HG02588 (cell line): ENCODE measurements at regions not wholly inside any gene's neighbourhood (a gene's known extent, or its start where the extent isn't known, plus 50 kb on each side); places are given as distances from the start of the nearest gene placed in this dataset.
"Not testable (repeated sequence)": the region's sequence is repeated elsewhere in the genome, so short reads cannot be mapped to it uniquely, and the experiment has no call there.

ENCODE experiments used
- ATAC-seq: cut with Tn5 transposase; IDR thresholded peaks from one replicate; pipeline ENCODE4 v1.9.1; 2021; ENCODE audit warnings: mild to moderate bottlenecking, moderate library complexity; ENCODE audit not compliant: unreplicated experiment

- ATAC-seq = no peak
Measured at GRCh38 chr14:58977366-58977765, 211.1 kb upstream of the DAAM1 start.

- no peak for ATAC-seq
Measured at GRCh38 chr14:58978343-58978742, 210.1 kb upstream of the DAAM1 start.

DNA sequence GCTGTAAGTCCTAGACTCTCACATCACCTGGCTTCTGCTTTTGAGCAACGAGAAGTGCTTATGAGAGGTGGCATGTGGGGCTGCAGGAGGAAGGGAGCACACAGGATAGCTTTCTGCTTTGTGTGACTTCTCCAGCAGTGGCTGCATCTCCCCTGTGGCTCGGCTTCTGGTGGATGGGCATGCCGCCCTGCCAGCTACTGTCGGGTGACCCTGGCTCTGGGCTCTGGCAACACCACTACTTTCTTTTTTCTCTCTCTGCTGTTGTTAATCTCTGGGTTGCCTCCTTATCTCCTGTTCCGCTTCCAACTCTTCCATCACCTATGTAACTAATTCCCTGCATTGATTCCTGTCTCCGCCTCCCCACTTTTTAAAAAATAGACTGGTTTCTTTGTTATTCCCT is 209.1 kb upstream of the DAAM1 start:
- ATAC-seq = no peak

DNA sequence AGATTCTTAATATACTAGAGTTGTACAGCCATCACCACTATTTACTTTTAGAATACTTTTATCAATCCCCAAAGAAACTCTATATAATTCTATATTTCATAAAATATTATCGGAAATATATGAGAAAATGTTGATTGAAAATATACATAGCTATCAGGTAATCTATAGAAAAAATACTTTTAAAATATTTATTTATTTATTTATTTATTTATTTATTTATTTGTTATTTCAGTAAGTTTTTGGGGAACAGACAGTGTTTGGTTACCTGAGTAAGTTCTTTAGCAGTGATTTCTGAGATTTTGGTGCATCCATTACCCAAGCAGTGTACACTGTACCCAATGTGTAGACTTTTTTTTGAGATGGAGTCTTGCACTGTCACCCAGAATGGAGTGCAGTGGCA is 206.6 kb upstream of the DAAM1 start:
- no peak for ATAC-seq

- no peak for ATAC-seq
Measured at GRCh38 chr14:58985786-58986185, 202.7 kb upstream of the DAAM1 start.

DNA sequence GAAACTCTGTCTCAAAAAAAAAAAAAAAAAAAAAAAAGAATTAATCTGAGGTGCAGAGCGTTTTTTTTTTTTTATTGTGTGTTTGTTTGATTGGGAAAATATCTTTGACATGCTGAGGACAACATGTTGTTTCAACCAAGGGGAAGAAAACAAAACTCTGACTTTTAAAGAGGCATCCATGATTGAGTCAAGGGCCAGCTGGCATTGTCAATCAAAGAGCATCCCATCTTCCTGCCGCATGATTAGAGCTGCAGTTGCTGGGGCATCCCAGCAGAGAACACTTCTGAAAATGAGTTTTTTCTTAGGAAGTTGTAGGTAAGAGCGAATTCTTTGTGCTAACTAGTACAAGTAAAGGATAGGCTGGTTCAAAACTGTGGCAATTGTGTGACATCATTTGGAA is 200.9 kb upstream of the DAAM1 start:
- ATAC-seq = no peak

- ATAC-seq = no peak
Measured at GRCh38 chr14:58992935-58993334, 195.5 kb upstream of the DAAM1 start.

GRCh38 chr14:58994130-58994529 is 194.3 kb upstream of the DAAM1 start:
- ATAC-seq = no peak

- ATAC-seq = no peak
Measured at GRCh38 chr14:59004012-59004411, 184.5 kb upstream of the DAAM1 start.

DNA sequence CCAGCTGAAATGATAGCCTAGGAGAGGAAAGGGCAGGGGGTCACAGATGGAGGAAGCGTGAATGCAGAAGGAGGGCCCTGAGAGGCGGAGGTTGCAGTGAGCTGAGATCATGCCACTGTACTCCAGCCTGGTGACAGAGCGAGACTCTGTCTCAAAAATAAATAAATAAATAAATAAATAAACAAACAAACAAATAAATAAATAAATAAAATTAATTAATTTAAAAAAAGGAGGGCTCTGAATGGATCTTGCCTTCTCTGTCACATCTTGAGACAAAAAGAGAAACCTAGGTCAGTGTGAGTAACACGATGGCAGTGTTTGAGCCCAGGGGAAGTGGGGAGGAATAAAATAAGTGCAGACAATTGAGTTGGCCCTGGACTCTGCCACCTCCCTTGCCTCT is 182.3 kb upstream of the DAAM1 start:
- not testable (repeated sequence) for ATAC-seq

GRCh38 chr14:59009967-59010366 is 178.5 kb upstream of the DAAM1 start:
- no peak for ATAC-seq

DNA sequence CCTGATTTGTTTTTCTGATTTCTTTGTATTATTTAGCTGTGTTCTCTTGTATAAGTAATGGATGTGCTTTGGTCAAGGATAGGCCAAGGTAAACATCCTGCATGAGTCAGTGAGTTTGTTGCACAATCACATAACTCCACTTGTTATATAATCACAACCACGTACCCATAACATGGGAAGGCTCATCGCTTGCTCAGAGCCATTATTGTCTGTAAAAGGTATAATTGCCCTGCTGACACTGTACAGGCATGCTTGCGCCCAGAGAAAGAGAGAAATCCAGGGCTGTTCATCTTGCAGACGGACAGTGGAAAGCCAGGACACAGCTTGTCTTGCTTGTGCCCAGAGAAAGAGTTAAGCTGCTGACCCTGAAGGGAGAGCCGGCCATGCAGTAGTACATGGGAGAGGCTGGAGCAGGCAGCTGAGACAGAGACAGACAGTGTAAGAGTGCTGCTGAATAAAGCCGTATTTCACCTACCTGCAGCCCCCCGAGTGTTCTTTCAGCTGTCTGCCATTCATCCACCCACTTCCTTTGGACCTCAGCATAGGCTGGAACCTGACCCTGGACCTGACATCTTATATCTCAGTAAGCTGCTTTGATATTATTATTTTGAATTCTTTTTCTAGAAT is 174.7 kb upstream of the DAAM1 start:
- ATAC-seq = no peak

- no peak for ATAC-seq
Measured at GRCh38 chr14:59015482-59015881, 173.0 kb upstream of the DAAM1 start.

- ATAC-seq = no peak
Measured at GRCh38 chr14:59017285-59017965, 171.0 kb upstream of the DAAM1 start.

DNA sequence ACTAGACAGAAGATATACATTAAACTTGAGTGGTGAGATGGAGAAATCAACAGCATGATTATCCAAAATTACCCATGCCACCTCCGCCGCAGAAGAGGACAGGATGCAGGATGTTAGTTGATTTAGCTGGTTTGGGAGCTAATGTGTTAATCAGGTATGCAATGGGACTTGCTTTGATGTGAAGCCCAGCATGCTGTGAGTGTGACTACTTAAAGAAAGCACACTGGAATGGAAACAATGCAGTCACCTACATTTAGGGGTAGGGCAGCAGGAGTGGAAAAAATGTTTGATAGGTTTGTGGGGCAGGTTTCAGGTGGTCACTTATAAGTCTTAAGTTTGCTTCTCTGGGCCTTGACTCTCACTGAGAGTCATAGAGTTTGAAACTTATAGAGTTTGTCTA is 170.0 kb upstream of the DAAM1 start:
- ATAC-seq = no peak

DNA sequence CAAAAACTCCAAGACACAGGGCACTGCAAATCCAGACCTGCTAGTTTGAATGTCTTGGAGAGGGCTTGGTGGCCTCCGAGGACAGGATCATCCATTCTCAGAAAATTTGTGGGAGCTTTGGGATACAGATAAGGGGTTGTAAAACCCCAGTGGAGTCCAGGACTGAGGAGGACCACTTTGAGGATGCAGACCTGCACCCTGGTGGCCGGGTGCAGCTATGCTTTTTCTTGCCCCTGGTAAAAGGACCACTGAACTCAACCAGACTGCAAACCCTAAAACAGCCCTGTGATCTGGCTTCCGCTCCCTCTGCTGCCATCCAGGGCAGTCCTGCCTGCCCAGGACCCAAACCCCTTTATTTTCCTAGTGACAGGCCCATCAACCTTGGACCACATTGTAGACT is 169.5 kb upstream of the DAAM1 start:
- no peak for ATAC-seq

DNA sequence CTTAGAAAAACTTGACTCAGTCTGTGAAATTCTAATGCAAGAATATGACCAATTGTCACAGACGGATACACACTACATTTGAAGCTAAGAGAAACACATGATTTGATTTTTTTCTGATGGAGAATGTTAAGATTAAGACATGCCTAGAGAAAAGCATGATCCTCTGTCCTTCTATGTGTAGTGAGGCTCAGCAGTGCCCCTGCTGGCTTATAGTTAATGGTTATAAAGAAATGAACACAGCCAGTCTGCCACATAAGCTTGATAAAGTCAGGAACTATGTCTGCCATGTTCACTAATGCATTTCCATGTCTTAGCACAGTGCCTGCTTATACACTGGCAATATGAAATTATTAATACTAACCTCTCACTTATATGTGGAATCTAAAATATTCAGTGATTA is 168.1 kb upstream of the DAAM1 start:
- no peak for ATAC-seq

- no peak for ATAC-seq
Measured at GRCh38 chr14:59022144-59022543, 166.3 kb upstream of the DAAM1 start.

DNA sequence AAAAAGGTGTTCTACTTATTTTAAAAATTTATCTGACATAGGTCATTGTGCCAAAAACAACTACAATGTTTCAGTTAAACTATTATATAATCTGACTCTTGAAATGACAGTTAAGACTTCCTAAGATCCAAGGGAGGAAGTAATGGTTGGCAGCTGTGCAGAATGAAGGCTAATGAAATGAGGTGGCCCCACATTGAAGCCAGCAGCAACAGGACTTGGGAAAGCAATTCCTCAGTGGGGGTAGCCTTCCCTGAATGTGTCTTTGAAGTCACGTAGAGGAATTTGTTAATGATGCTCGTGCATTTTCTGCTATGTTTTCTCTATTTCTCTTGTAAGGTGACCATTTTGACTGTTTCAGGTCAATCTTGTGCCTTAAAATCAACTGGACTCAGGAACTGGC is 162.4 kb upstream of the DAAM1 start:
- ATAC-seq = no peak

DNA sequence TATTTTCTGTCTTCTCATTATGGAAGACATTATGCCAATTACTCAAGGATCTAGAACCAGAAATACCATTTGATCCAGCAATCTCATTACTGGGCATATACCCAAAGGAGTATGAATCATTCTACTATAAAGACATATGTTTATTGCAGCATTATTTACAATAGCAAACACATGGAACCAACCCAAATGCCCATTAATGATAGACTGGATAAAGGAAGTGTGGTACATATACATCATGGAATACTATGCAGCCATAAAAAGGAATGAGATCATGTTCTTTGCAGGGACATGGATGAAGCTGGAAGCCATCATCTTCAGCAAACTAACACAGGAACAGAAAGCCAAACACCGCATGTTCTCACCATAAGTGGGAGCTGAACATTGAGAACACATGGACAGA is 161.8 kb upstream of the DAAM1 start:
- not testable (repeated sequence) for ATAC-seq

DNA sequence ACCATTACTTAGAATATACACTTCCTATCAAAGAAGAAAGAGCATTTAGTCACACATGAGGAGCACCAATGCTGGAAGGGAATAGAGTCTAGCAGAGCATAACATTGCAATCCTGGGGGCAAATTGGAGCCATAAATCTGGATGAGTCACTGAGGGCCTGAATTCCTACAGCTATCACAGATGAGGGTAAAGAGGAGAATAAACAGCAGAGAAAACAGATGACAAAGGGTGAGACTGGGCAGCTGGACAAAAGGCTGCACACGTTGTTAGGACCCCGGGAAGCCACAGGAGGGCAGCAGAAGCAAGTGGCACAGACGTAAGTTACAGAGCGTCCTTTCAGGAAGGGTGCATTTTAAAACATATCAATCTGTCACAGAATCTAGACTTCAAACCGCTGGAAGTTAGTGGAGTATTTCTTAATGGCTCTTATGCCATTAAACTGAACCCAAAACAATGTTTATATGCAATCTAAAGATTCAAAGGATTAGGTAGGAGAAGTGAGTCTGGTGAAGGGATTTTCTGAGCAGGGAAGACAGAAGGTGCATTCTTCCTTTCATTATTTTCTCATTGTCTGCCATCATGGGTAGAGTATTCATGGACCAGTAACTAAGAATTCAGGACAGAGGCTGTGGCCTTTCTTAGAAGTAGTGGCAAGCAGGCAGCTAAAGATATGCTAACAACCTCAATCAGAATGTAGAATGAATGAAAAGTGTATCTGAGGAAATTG is 159.8 kb upstream of the DAAM1 start:
- peak; percentile 87 for ATAC-seq

GRCh38 chr14:59032826-59033225 is 155.6 kb upstream of the DAAM1 start:
- no peak for ATAC-seq
